Astrocyte (in vitro differentiated cells and primary cell): ENCODE measurements at regions not wholly inside any gene's neighbourhood (a gene's known extent, or its start where the extent isn't known, plus 50 kb on each side); places are given as distances from the start of the nearest gene placed in this dataset.

ENCODE experiments used
- DNase-seq: peaks from one replicate; pipeline ENCODE4 v3.0.0-alpha.2; 2010; ENCODE audit warnings: low read depth
- FAIRE-seq: peaks from 2 replicates; lab custom pipeline; 2011; peaks lifted over from hg19 to GRCh38; lab: Jason Lieb, UNC
- H2AFZ ChIP-seq: 2 replicates; pipeline ENCODE4 v1.6.0; 2012; ENCODE audit warnings: low read depth, low read length, inconsistent platforms
- H3K27ac ChIP-seq: 2 replicates; pipeline ENCODE4 v1.5.1; 2011; ENCODE audit warnings: low read depth, low read length, inconsistent platforms
- H3K27me3 ChIP-seq: 2 replicates; pipeline ENCODE4 v1.6.0; 2011; ENCODE audit warnings: low read length, inconsistent platforms; ENCODE audit not compliant: insufficient read depth
- H3K36me3 ChIP-seq: 2 replicates; pipeline ENCODE4 v1.5.1; 2011; ENCODE audit warnings: low read length, inconsistent platforms; ENCODE audit not compliant: insufficient read depth
- H3K4me1 ChIP-seq: 2 replicates; pipeline ENCODE4 v1.5.1; 2011; ENCODE audit warnings: low read length, inconsistent platforms; ENCODE audit not compliant: insufficient read depth
- H3K4me2 ChIP-seq: 2 replicates; pipeline ENCODE4 v1.6.0; 2012; ENCODE audit warnings: low read length, inconsistent platforms
- H3K4me3 ChIP-seq: 2 replicates; pipeline ENCODE4 v1.5.1; 2011; ENCODE audit warnings: low read depth, mild to moderate bottlenecking, low read length, inconsistent platforms; ENCODE audit not compliant: insufficient read depth
- H3K79me2 ChIP-seq: 2 replicates; pipeline ENCODE4 v1.6.0; 2012; ENCODE audit warnings: mild to moderate bottlenecking, low read length, inconsistent platforms; ENCODE audit not compliant: insufficient read depth
- H3K9ac ChIP-seq: 2 replicates; pipeline ENCODE4 v1.6.0; 2012; ENCODE audit warnings: mild to moderate bottlenecking, low read length, inconsistent platforms
- H3K9me3 ChIP-seq: 2 replicates; pipeline ENCODE4 v1.5.1; 2012; ENCODE audit warnings: low read depth, mild to moderate bottlenecking, low read length, inconsistent platforms; ENCODE audit not compliant: insufficient read depth
- H4K20me1 ChIP-seq: 2 replicates; pipeline ENCODE4 v1.6.0; 2012; ENCODE audit warnings: low read length, inconsistent platforms; ENCODE audit not compliant: insufficient read depth
- H3K27ac Mint-ChIP-seq: one replicate; pipeline ENCODE4 v1.8.0; 2021; ENCODE audit warnings: mild to moderate bottlenecking, mixed read lengths; ENCODE audit not compliant: unreplicated experiment
- H3K27me3 Mint-ChIP-seq: one replicate; pipeline ENCODE4 v1.8.0; 2021; ENCODE audit warnings: low read depth, mixed read lengths; ENCODE audit not compliant: unreplicated experiment
- H3K36me3 Mint-ChIP-seq: one replicate; pipeline ENCODE4 v1.8.0; 2021; ENCODE audit warnings: low read depth, mixed read lengths; ENCODE audit not compliant: unreplicated experiment
- H3K4me1 Mint-ChIP-seq: one replicate; pipeline ENCODE4 v1.8.0; 2021; ENCODE audit warnings: low read depth, mixed read lengths; ENCODE audit not compliant: unreplicated experiment
- H3K4me3 Mint-ChIP-seq: one replicate; pipeline ENCODE4 v1.8.0; 2021; ENCODE audit warnings: mild to moderate bottlenecking, moderate library complexity, mixed read lengths; ENCODE audit not compliant: unreplicated experiment
- H3K9me3 Mint-ChIP-seq: one replicate; pipeline ENCODE4 v1.8.0; 2021; ENCODE audit warnings: mild to moderate bottlenecking, mixed read lengths; ENCODE audit not compliant: unreplicated experiment
- EZH2 ChIP-seq: IDR thresholded peaks from 2 replicates; pipeline ENCODE4 v1.6.1; 2012; ENCODE audit warnings: mild to moderate bottlenecking, low read length, inconsistent platforms; ENCODE audit not compliant: insufficient read depth
- TF ChIP-seq, protein P1 (sequence below): IDR thresholded peaks from 2 replicates; pipeline ENCODE4 v1.5.1; 2011; ENCODE audit warnings: low read depth, mild to moderate bottlenecking, inconsistent platforms, low read length, moderate library complexity; ENCODE audit not compliant: insufficient read depth

DNA sequence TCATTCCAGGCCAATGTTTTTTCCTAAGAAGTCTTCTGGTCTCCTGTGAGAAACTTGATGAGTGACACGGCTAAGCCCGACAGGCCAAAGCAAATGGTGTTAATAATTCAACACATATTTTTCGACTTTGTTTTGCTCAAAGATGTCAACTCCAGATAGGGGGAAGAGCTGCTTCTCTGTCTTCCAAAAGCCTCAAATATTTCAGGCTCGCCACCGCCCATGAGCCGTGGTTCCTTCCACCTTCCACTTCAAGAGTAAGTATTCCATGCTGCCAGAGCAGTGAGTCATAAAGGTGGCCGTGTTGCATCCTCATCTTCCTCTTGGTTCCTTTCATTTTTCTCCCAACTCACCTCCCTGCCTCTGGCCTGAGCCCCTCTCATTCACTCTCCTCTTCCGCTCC, 272.6 kb downstream of the EFNB2 start:
- H3K36me3 ChIP-seq = no peaks in the 10 kb centered on the region
- Mint-ChIP-seq H3K27me3 (no peaks in the 10 kb centered on the region), H3K4me3 (no peak overlapping the region), H3K36me3 (no peaks in the 10 kb centered on the region), H3K9me3 (no peaks in the 10 kb centered on the region), H3K4me1 (peaks cover 13% of the 10 kb centered on the region), H3K27ac (no peak overlapping the region)
- DNase-seq (peak; percentile 63), FAIRE-seq (no peak)
- no peaks in the 10 kb centered on the region for H3K79me2 ChIP-seq
- H3K4me1 ChIP-seq = no peaks in the 10 kb centered on the region
- no peak overlapping the region for H2AFZ ChIP-seq
- no peaks in the 10 kb centered on the region for H4K20me1 ChIP-seq
- no peak for TF ChIP-seq EZH2
- TF ChIP-seq, protein P1, sequence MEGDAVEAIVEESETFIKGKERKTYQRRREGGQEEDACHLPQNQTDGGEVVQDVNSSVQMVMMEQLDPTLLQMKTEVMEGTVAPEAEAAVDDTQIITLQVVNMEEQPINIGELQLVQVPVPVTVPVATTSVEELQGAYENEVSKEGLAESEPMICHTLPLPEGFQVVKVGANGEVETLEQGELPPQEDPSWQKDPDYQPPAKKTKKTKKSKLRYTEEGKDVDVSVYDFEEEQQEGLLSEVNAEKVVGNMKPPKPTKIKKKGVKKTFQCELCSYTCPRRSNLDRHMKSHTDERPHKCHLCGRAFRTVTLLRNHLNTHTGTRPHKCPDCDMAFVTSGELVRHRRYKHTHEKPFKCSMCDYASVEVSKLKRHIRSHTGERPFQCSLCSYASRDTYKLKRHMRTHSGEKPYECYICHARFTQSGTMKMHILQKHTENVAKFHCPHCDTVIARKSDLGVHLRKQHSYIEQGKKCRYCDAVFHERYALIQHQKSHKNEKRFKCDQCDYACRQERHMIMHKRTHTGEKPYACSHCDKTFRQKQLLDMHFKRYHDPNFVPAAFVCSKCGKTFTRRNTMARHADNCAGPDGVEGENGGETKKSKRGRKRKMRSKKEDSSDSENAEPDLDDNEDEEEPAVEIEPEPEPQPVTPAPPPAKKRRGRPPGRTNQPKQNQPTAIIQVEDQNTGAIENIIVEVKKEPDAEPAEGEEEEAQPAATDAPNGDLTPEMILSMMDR = no peak
- no peak overlapping the region for H3K27ac ChIP-seq
- H3K4me3 ChIP-seq = no peak overlapping the region
- no peak overlapping the region for H3K4me2 ChIP-seq
- no peaks in the 10 kb centered on the region for H3K27me3 ChIP-seq
- H3K9ac ChIP-seq = no peak overlapping the region
- no peaks in the 10 kb centered on the region for H3K9me3 ChIP-seq

DNA sequence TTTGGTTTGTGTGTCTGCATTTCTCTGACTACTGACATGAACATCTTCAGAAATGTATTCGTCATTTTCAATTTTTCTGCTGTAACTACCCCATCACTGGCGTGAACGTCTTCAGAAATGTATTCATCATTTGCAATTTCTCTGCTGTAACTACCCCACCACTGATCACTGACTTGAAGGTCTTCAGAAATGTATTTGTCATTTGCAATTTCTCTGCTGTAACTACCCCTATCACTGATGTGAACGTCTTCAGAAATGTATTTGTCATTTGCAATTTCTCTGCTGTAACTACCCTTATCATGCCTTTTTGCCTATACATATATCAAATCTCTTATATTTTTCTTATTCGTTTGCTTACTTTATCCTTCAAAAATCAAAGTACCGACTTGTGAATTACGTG, 274.0 kb downstream of the EFNB2 start:
- Mint-ChIP-seq H3K27ac (no peak overlapping the region), H3K4me3 (no peak overlapping the region), H3K9me3 (no peaks in the 10 kb centered on the region), H3K27me3 (no peaks in the 10 kb centered on the region), H3K36me3 (no peaks in the 10 kb centered on the region), H3K4me1 (peaks cover 13% of the 10 kb centered on the region)
- Histone ChIP-seq H3K4me3 (no peak overlapping the region), H3K27me3 (no peaks in the 10 kb centered on the region), H2AFZ (no peak overlapping the region), H3K9me3 (no peaks in the 10 kb centered on the region), H3K27ac (no peak overlapping the region), H3K79me2 (no peaks in the 10 kb centered on the region), H4K20me1 (no peaks in the 10 kb centered on the region), H3K4me1 (no peaks in the 10 kb centered on the region), H3K36me3 (no peaks in the 10 kb centered on the region), H3K9ac (no peak overlapping the region), H3K4me2 (no peak overlapping the region)
- FAIRE-seq (no peak), DNase-seq (no peak)
- TF ChIP-seq, protein P1 = no peak
- TF ChIP-seq EZH2 = no peak

DNA sequence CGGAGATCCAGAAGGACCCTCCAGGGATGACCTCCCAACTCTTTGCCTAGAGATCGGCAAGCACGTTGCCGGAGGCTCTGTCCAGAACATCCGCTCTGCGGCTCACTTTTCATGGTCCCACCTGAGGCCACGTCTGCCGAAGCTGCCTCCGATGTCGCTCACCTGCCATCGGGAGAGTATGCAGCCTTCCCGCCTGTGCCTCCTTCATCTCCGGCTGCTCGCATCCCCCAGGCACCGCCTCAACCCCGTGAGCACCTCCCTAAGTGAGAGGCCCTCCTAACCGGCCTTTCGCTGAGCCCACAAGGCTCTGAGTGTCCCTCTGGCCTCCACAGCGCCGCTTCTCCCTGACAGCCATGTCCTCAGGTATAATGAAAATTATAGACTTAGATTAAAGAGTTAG, 275.1 kb downstream of the EFNB2 start:
- no peak for FAIRE-seq
- no peak overlapping the region for H3K27ac Mint-ChIP-seq
- H3K4me2 ChIP-seq = no peak overlapping the region

More for the DNA sequence above, 275.1 kb downstream of the EFNB2 start:
- no peak overlapping the region for H3K4me3 ChIP-seq
- H3K27me3 Mint-ChIP-seq = no peaks in the 10 kb centered on the region
- H3K4me1 Mint-ChIP-seq = peaks cover 13% of the 10 kb centered on the region
- no peaks in the 10 kb centered on the region for H3K36me3 Mint-ChIP-seq
- no peaks in the 10 kb centered on the region for H3K27me3 ChIP-seq
- H3K27ac ChIP-seq = no peak overlapping the region
- DNase-seq = no peak
- H3K4me3 Mint-ChIP-seq = no peak overlapping the region
- no peaks in the 10 kb centered on the region for H3K79me2 ChIP-seq
- TF ChIP-seq, protein P1 = no peak
- TF ChIP-seq EZH2 = no peak
- no peaks in the 10 kb centered on the region for H3K9me3 Mint-ChIP-seq
- no peaks in the 10 kb centered on the region for H4K20me1 ChIP-seq
- no peaks in the 10 kb centered on the region for H3K36me3 ChIP-seq
- H3K4me1 ChIP-seq = no peaks in the 10 kb centered on the region
- no peaks in the 10 kb centered on the region for H3K9me3 ChIP-seq
- no peak overlapping the region for H3K9ac ChIP-seq
- H2AFZ ChIP-seq = no peak overlapping the region
